Neuronal stem cell (in vitro differentiated cells): ENCODE measurements at regions not wholly inside any gene's neighbourhood (a gene's known extent, or its start where the extent isn't known, plus 50 kb on each side); places are given as distances from the start of the nearest gene placed in this dataset.

Source experiments
- DNase-seq: peaks from one replicate; pipeline ENCODE4 v3.0.0-alpha.2; 2013; ENCODE audit warnings: low spot score
- H2AFZ ChIP-seq: one replicate; pipeline ENCODE4 v1.6.1; 2013; ENCODE audit warnings: mild to moderate bottlenecking, low read length, inconsistent platforms
- H2AK5ac ChIP-seq: 2 replicates; pipeline ENCODE4 v1.6.1; 2013; ENCODE audit warnings: low read depth, mild to moderate bottlenecking, inconsistent platforms, low read length, moderate library complexity, mixed read lengths
- H2BK120ac ChIP-seq: 2 replicates; pipeline ENCODE4 v1.6.1; 2013; ENCODE audit warnings: low read depth, mild to moderate bottlenecking, inconsistent platforms, low read length, moderate library complexity, mixed read lengths
- H2BK12ac ChIP-seq: one replicate; pipeline ENCODE4 v1.6.1; 2013; ENCODE audit warnings: low read length, inconsistent platforms
- H2BK15ac ChIP-seq: 2 replicates; pipeline ENCODE4 v1.6.1; 2013; ENCODE audit warnings: mild to moderate bottlenecking, low read length, inconsistent platforms, mixed read lengths
- H2BK5ac ChIP-seq: one replicate; pipeline ENCODE4 v1.6.1; 2013; ENCODE audit warnings: inconsistent platforms, mild to moderate bottlenecking, low read length, moderate library complexity
- H3K14ac ChIP-seq: one replicate; pipeline ENCODE4 v1.6.1; 2013; ENCODE audit warnings: low read length, inconsistent platforms
- H3K18ac ChIP-seq: 2 replicates; pipeline ENCODE4 v1.6.1; 2013; ENCODE audit warnings: low read length, inconsistent platforms
- H3K23ac ChIP-seq: 2 replicates; pipeline ENCODE4 v1.6.1; 2013; ENCODE audit warnings: low read depth, mild to moderate bottlenecking, mixed read lengths, low read length, inconsistent platforms; ENCODE audit not compliant: poor library complexity
- H3K27ac ChIP-seq: replicated peaks from 3 replicates; pipeline ENCODE4 v1.5.1; 2013; ENCODE audit warnings: low read length, inconsistent platforms
- H3K27me3 ChIP-seq, 3 experiments: 2 replicates each; pipeline ENCODE4 v1.6.1; 2013; ENCODE audit warnings: low read length in 3 of 3, mild to moderate bottlenecking in 2 of 3, inconsistent platforms in 1 of 3, low read depth in 1 of 3, mixed read lengths in 1 of 3, moderate library complexity in 1 of 3; ENCODE audit not compliant: control insufficient read depth in 3 of 3, insufficient read depth in 3 of 3
- H3K36me3 ChIP-seq, 2 donors: replicated peaks in 1 of 2; 2 replicates each; pipeline ENCODE4 v1.6.1; 2013; ENCODE audit warnings: low read length in 2 of 2; ENCODE audit not compliant: control insufficient read depth in 2 of 2, insufficient read depth in 2 of 2
- H3K4ac ChIP-seq: 2 replicates; pipeline ENCODE4 v1.6.1; 2013; ENCODE audit warnings: inconsistent platforms, mild to moderate bottlenecking, low read length, moderate library complexity
- H3K4me1 ChIP-seq, 2 donors: 1 replicate in 1 of 2; 2 replicates in 1 of 2; pipeline ENCODE4 v1.6.1; 2013; ENCODE audit warnings: low read length in 2 of 2, low read depth in 1 of 2; ENCODE audit not compliant: control insufficient read depth in 2 of 2, insufficient read depth in 1 of 2
- H3K4me2 ChIP-seq: one replicate; pipeline ENCODE4 v1.6.1; 2013; ENCODE audit warnings: mild to moderate bottlenecking, low read length, inconsistent platforms; ENCODE audit not compliant: insufficient read depth, poor library complexity, severe bottlenecking
- H3K4me3 ChIP-seq, 2 donors: 2 replicates each; pipeline ENCODE4 v1.5.1; 2013; ENCODE audit warnings: low read length in 2 of 2, mild to moderate bottlenecking in 2 of 2, inconsistent platforms in 1 of 2, moderate library complexity in 1 of 2
- H3K79me1 ChIP-seq: one replicate; pipeline ENCODE4 v1.6.1; 2013; ENCODE audit warnings: low read depth, mild to moderate bottlenecking, inconsistent platforms, low read length, moderate library complexity
- H3K9ac ChIP-seq: one replicate; pipeline ENCODE4 v1.6.1; 2013; ENCODE audit warnings: mild to moderate bottlenecking, low read depth, low read length, inconsistent platforms; ENCODE audit not compliant: poor library complexity
- H3K9me3 ChIP-seq, 2 donors: replicated peaks in 1 of 2; 2 replicates each; pipeline versions ENCODE3 to v1.6.1; 2013; ENCODE audit warnings: low read length in 2 of 2, mild to moderate bottlenecking in 2 of 2, inconsistent platforms in 1 of 2, low read depth in 1 of 2, mixed read lengths in 1 of 2, moderate library complexity in 1 of 2; ENCODE audit not compliant: control insufficient read depth in 2 of 2, insufficient read depth in 1 of 2
- H4K8ac ChIP-seq: one replicate; pipeline ENCODE4 v1.6.1; 2013; ENCODE audit warnings: low read depth, mild to moderate bottlenecking, inconsistent platforms, low read length, moderate library complexity
- H4K91ac ChIP-seq: one replicate; pipeline ENCODE4 v1.6.1; 2013; ENCODE audit warnings: low read length, low read depth, mild to moderate bottlenecking, inconsistent platforms; ENCODE audit not compliant: poor library complexity
- WGBS, 2 donors: extraction: QIAGEN DNeasy Blood & Tissue Kit; methylation state at CpG; one replicate each; pipeline ENCODE4 v1.1.7; 2013; ENCODE audit warnings: missing lambda C conversion rate in 2 of 2, mixed read lengths in 1 of 2; ENCODE audit not compliant: insufficient read length in 2 of 2, insufficient replicate concordance in 1 of 2; ENCODE audit errors: extremely low coverage in 2 of 2; 5-methylcytosine and 5-hydroxymethylcytosine counted together

DNA sequence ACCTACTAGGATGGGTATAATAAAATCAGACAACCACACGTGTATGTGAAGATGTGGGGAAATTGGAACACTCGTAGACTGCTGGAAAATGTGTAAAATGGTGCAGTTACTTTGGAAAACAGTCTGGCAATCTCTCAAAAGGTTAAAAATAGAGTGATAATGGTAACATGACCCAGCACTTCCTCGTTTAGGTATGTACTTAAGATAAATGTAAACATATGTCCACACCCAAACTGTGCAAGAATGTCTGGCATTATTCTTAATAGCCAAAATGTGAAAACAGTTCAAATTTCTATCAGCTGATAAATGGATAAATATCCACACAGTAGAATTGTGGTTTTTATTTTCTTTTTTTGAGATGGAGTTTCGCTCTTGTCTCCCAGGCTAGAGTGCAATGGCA is 272.8 kb downstream of the ZNF248 start:
- Histone ChIP-seq H3K36me3 (no peaks in the 10 kb centered on the region), H2BK5ac (no peak overlapping the region), H3K79me1 (no peaks in the 10 kb centered on the region), H3K9me3 (peaks cover 0 to 9% of the 10 kb centered on the region in 2 donors), H3K4ac (no peak overlapping the region), H3K27me3 (no peaks in the 10 kb centered on the region), H4K91ac (no peak overlapping the region), H2BK12ac (no peak overlapping the region), H3K27ac (no peak overlapping the region), H3K9ac (no peak overlapping the region), H3K23ac (no peak overlapping the region), H2BK120ac (no peak overlapping the region), H3K4me2 (no peak overlapping the region), H4K8ac (no peak overlapping the region), H3K18ac (no peak overlapping the region), H3K14ac (no peak overlapping the region), H2AK5ac (no peak overlapping the region), H3K4me1 (no peaks in the 10 kb centered on the region), H2BK15ac (no peak overlapping the region), H3K4me3 (no peak overlapping the region), H2AFZ (no peak overlapping the region)
- no CpG with 5 or more reads among the region's 4 CpGs for WGBS, 2 donors
- DNase-seq, result no peak

DNA sequence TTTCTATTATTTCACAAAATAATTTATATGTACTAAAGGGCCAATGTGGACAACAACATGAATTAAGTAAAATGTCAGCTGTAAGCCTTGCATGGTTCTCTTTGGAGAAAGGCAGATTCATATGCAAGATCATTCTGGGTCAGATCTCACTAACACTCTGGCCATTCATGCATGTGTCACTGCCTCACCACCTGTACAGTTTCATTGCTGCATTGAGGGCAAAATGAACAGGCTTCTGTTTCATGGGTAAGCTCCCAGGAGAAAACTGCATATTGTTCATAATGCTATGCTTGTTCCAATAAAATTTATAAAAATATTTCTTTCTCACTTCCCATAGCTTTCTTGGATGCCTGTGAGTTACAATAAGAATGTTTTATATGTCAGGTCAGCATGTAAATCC is 275.2 kb downstream of the ZNF248 start:
- no peak for DNase-seq
- no peaks in the 10 kb centered on the region for H3K36me3 ChIP-seq
- no peaks in the 10 kb centered on the region for H3K4me1 ChIP-seq
- H2BK12ac ChIP-seq, result no peak overlapping the region
- H4K8ac ChIP-seq, result no peak overlapping the region
- no peak overlapping the region for H3K9ac ChIP-seq
- H3K79me1 ChIP-seq, result no peaks in the 10 kb centered on the region
- H3K9me3 ChIP-seq, result peaks cover 0 to 2% of the 10 kb centered on the region in 2 donors
- no peak overlapping the region for H2BK15ac ChIP-seq
- H3K18ac ChIP-seq, result no peak overlapping the region
- H3K4me2 ChIP-seq, result no peak overlapping the region
- no peak overlapping the region for H4K91ac ChIP-seq
- H3K14ac ChIP-seq, result no peak overlapping the region
- H3K4me3 ChIP-seq, result no peak overlapping the region
- no peak overlapping the region for H2BK5ac ChIP-seq
- H2AFZ ChIP-seq, result no peak overlapping the region
- no peak overlapping the region for H3K23ac ChIP-seq
- H3K4ac ChIP-seq, result no peak overlapping the region
- no peak overlapping the region for H2AK5ac ChIP-seq
- H3K27ac ChIP-seq, result no peak overlapping the region
- no peaks in the 10 kb centered on the region for H3K27me3 ChIP-seq
- no peak overlapping the region for H2BK120ac ChIP-seq

DNA sequence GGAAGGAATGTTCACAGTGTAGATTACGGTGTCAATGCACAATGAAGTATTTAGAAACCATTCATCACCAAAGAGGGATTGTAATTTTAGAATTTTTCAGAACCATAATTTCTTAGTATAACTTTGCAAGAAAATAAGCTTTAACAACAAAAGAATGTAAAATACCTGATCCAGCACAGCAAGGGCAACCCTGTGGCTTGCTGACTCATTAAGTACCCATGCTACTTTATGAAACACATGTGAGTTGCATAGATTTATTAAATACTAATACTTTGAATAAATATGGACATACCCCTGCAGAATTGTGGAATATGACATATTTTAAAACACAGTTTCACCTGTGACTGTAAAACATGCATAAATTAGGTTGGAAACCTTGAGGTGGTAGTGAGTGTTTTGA is 281.3 kb downstream of the ZNF248 start:
- H3K9me3 ChIP-seq, result peaks cover 0 to 7% of the 10 kb centered on the region in 2 donors
- no peak overlapping the region for H2AFZ ChIP-seq
- H3K4me3 ChIP-seq, result no peak overlapping the region

DNA sequence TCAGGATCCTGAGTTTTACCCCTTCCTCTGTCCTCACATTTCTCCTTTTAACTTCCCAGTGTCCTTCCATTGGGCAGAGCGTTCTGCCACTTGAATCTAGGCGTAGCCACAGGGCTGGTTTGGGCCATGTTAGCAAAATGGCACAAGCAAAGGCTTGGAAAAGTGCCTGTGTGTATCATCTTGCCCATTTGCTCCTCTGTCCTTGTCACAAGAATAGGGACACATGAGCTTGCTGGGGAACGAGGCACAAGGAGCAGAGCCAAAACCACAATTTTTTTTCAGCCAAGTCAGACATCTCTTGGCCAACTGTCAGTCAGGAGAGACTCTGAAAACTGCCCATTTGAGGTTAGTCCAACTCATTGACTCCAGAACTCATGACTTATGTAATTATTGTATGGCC is 285.2 kb downstream of the ZNF248 start:
- no peak overlapping the region for H3K9ac ChIP-seq
- no peaks in the 10 kb centered on the region for H3K4me1 ChIP-seq
- H4K91ac ChIP-seq, result no peak overlapping the region
- DNase-seq, result no peak
- no peak overlapping the region for H3K14ac ChIP-seq
- no peak overlapping the region for H4K8ac ChIP-seq
- no peak overlapping the region for H2BK5ac ChIP-seq
- no peaks in the 10 kb centered on the region for H3K27me3 ChIP-seq
- H2BK12ac ChIP-seq, result no peak overlapping the region
- no peaks in the 10 kb centered on the region for H3K79me1 ChIP-seq
- no peak overlapping the region for H3K23ac ChIP-seq
- H3K4me2 ChIP-seq, result no peak overlapping the region
- H2AFZ ChIP-seq, result no peak overlapping the region
- H2BK120ac ChIP-seq, result no peak overlapping the region
- no peak overlapping the region for H3K4me3 ChIP-seq
- no peak overlapping the region for H3K4ac ChIP-seq
- no peaks in the 10 kb centered on the region for H3K36me3 ChIP-seq
- no peak overlapping the region for H2BK15ac ChIP-seq
- no peak overlapping the region for H2AK5ac ChIP-seq
- no peak overlapping the region for H3K18ac ChIP-seq
- no CpG with 5 or more reads among the region's 3 CpGs for WGBS, 2 donors
- H3K27ac ChIP-seq, result no peak overlapping the region
- H3K9me3 ChIP-seq, result peaks cover 0 to 15% of the 10 kb centered on the region in 2 donors

More for the DNA sequence above, 281.3 kb downstream of the ZNF248 start:
- Histone ChIP-seq H3K36me3 (no peaks in the 10 kb centered on the region), H2BK5ac (no peak overlapping the region), H3K4ac (no peak overlapping the region), H3K23ac (no peak overlapping the region), H2BK120ac (no peak overlapping the region), H2BK15ac (no peak overlapping the region), H3K18ac (no peak overlapping the region), H3K79me1 (no peaks in the 10 kb centered on the region), H3K14ac (no peak overlapping the region), H4K8ac (no peak overlapping the region), H4K91ac (no peak overlapping the region), H3K27me3 (no peaks in the 10 kb centered on the region), H2BK12ac (no peak overlapping the region), H2AK5ac (no peak overlapping the region), H3K27ac (no peak overlapping the region), H3K4me1 (no peaks in the 10 kb centered on the region), H3K9ac (no peak overlapping the region), H3K4me2 (no peak overlapping the region)
- no peak for DNase-seq
- no CpG with 5 or more reads among the region's 1 CpG for WGBS, 2 donors
